ENCODE measurements at regions not wholly inside any gene's neighbourhood (a gene's known extent, or its start where the extent isn't known, plus 50 kb on each side); places are given as distances from the start of the nearest gene placed in this dataset.

DNA sequence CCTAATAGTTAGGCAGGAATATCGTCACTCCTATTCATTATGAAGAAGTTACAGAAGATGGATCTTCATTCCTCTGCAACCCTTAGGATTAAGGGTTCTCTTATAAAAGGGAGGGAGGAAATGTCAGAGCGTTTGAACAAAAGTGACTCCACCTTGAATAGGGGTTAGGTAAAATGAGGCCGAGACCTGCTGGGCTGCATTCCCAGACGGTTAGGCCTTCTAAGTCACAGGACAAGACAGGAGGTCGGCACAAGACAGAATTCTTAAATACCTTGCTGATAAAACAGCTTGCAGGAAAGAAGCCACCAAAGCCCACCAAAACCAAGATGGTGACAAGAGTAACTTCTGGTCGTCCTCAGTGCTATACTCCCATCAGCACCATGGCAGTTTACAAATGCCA, 147.6 kb downstream of the CDCA7 start:
- WGBS (ENCODE audit: extremely low coverage, insufficient read length, low lambda C conversion rate): no CpG with 5 or more reads among the region's 6 CpGs
- no peaks in the 10 kb centered on the region for H3K27me3 Mint-ChIP-seq (ENCODE audit: low read depth)

More for the DNA sequence above, 147.6 kb downstream of the CDCA7 start:
- H3K9ac ChIP-seq (ENCODE audit: extremely low read depth, insufficient read length, low read length): no peak overlapping the region
- H2BK12ac ChIP-seq (ENCODE audit: insufficient read length, low read depth, low read length): no peak overlapping the region
- H3K4me2 ChIP-seq (ENCODE audit: insufficient read depth, insufficient read length, low read length): no peak overlapping the region
- TF ChIP-seq, protein P1, sequence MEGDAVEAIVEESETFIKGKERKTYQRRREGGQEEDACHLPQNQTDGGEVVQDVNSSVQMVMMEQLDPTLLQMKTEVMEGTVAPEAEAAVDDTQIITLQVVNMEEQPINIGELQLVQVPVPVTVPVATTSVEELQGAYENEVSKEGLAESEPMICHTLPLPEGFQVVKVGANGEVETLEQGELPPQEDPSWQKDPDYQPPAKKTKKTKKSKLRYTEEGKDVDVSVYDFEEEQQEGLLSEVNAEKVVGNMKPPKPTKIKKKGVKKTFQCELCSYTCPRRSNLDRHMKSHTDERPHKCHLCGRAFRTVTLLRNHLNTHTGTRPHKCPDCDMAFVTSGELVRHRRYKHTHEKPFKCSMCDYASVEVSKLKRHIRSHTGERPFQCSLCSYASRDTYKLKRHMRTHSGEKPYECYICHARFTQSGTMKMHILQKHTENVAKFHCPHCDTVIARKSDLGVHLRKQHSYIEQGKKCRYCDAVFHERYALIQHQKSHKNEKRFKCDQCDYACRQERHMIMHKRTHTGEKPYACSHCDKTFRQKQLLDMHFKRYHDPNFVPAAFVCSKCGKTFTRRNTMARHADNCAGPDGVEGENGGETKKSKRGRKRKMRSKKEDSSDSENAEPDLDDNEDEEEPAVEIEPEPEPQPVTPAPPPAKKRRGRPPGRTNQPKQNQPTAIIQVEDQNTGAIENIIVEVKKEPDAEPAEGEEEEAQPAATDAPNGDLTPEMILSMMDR (conservative IDR thresholded peaks at IDR 0.05): no peak
- H3K27ac Mint-ChIP-seq: no peak overlapping the region
- no peak overlapping the region for H2BK120ac ChIP-seq (ENCODE audit: low read depth, low read length, poor library complexity, severe bottlenecking)
- H3K23ac ChIP-seq (ENCODE audit: insufficient read length, low read depth, low read length): no peak overlapping the region
- H3K36me3 Mint-ChIP-seq (ENCODE audit: insufficient read depth in 1 of 3, low read depth in 3 of 3): peaks cover 2 to 22% (median 10%) of the 10 kb centered on the region in 3 experiments
- no peaks in the 10 kb centered on the region for H3K27me3 ChIP-seq (ENCODE audit: insufficient read depth, low read length)
- H2BK20ac ChIP-seq (ENCODE audit: low read depth, low read length, poor library complexity, severe bottlenecking): no peak overlapping the region
- DNase-seq: no peak
- H3K79me1 ChIP-seq (ENCODE audit: insufficient read depth, low read depth, low read length, poor library complexity, severe bottlenecking): no peaks in the 10 kb centered on the region
- no peak overlapping the region for H3K18ac ChIP-seq (ENCODE audit: insufficient read length, low read depth, low read length)
- H3K27ac ChIP-seq (ENCODE audit: insufficient read length, low read depth, low read length): no peak overlapping the region
- H3T11ph ChIP-seq (ENCODE audit: low read length): no peak overlapping the region
- no peaks in the 10 kb centered on the region for H3K23me2 ChIP-seq (ENCODE audit: insufficient read length, low read depth, low read length, poor library complexity, severe bottlenecking)
- H3K79me2 ChIP-seq (ENCODE audit: insufficient read depth, low read length): no peaks in the 10 kb centered on the region
- H3K9me3 Mint-ChIP-seq: peaks cover 20 to 21% of the 10 kb centered on the region in 2 experiments
- no peak overlapping the region for H3K4ac ChIP-seq (ENCODE audit: low read depth, low read length)
- no peak overlapping the region for H3K56ac ChIP-seq (ENCODE audit: insufficient read length, low read depth, low read length)
- no peak overlapping the region for H4K5ac ChIP-seq (ENCODE audit: insufficient read length, low read depth, low read length)
- no peak overlapping the region for H2AK5ac ChIP-seq (ENCODE audit: insufficient read length, low read length)
- no peak overlapping the region for H2BK15ac ChIP-seq (ENCODE audit: low read depth, low read length)
- H3K4me1 ChIP-seq (ENCODE audit: insufficient read depth, low read length): peaks cover 8% of the 10 kb centered on the region; the same call in 1 of the 2 replicates
- H3K4me1 Mint-ChIP-seq: peaks cover 5 to 7% of the 10 kb centered on the region in 2 experiments
- H4K91ac ChIP-seq (ENCODE audit: insufficient read length, low read depth, low read length): no peak overlapping the region
- no peaks in the 10 kb centered on the region for H3K9me3 ChIP-seq (ENCODE audit: control insufficient read depth, low read depth, low read length)
- no peak overlapping the region for H3K4me3 Mint-ChIP-seq
- H2AFZ ChIP-seq (ENCODE audit: low read length): no peak overlapping the region
- H3K14ac ChIP-seq (ENCODE audit: insufficient read depth, low read length): no peak overlapping the region
- no peak overlapping the region for H2BK5ac ChIP-seq (ENCODE audit: insufficient read length, low read length)
- no peaks in the 10 kb centered on the region for H4K20me1 ChIP-seq (ENCODE audit: control insufficient read depth, insufficient read depth, insufficient read length)
- H4K8ac ChIP-seq (replicated peaks; ENCODE audit: insufficient read length, low read depth, low read length): no peak overlapping the region
